ENCODE measurements at regions not wholly inside any gene's neighbourhood (a gene's known extent, or its start where the extent isn't known, plus 50 kb on each side); places are given as distances from the start of the nearest gene placed in this dataset.

DNA sequence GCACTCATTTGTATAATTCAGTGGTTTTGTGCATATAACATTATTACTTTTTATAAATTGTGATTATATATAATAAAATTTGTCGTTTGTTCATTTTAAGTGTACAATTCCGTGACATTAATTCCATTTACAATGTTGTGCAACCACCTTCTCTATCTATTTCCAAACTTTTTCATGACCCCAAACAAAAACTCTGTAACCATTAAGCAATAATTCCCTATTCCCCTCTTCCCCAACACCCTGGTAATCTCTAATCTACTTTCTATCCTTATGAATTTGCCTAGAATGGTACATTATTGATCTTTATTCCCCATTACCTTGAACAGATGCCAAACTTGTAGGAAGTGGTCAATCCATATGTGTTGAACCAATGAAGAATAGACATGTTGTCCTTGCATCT lies 61.3 kb upstream of the SMIM36 start:
- no peaks in the 10 kb centered on the region for H3K9me3 ChIP-seq (ENCODE audit: low read length)
- TF ChIP-seq, protein P1, sequence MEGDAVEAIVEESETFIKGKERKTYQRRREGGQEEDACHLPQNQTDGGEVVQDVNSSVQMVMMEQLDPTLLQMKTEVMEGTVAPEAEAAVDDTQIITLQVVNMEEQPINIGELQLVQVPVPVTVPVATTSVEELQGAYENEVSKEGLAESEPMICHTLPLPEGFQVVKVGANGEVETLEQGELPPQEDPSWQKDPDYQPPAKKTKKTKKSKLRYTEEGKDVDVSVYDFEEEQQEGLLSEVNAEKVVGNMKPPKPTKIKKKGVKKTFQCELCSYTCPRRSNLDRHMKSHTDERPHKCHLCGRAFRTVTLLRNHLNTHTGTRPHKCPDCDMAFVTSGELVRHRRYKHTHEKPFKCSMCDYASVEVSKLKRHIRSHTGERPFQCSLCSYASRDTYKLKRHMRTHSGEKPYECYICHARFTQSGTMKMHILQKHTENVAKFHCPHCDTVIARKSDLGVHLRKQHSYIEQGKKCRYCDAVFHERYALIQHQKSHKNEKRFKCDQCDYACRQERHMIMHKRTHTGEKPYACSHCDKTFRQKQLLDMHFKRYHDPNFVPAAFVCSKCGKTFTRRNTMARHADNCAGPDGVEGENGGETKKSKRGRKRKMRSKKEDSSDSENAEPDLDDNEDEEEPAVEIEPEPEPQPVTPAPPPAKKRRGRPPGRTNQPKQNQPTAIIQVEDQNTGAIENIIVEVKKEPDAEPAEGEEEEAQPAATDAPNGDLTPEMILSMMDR (IDR thresholded peaks at IDR 0.05; ENCODE audit: poor library complexity, severe bottlenecking), result no peak
- no peak for TF ChIP-seq EZH2 (IDR thresholded peaks at IDR 0.05; ENCODE audit: borderline replicate concordance, insufficient read depth, low read length, poor library complexity, severe bottlenecking)
- no peak overlapping the region for H2AFZ ChIP-seq (ENCODE audit: low read depth, low read length)
- no peak overlapping the region for H3K4me3 ChIP-seq (ENCODE audit: low read length)
- no peaks in the 10 kb centered on the region for H3K36me3 ChIP-seq (ENCODE audit: insufficient read depth, low read length)
- no peak overlapping the region for H3K9ac ChIP-seq (ENCODE audit: low read length)
- no peak overlapping the region for H3K27ac ChIP-seq (ENCODE audit: low read length)
- no peaks in the 10 kb centered on the region for H3K9me2 ChIP-seq (ENCODE audit: insufficient read depth, low read length)
- H4K20me1 ChIP-seq (ENCODE audit: insufficient read depth), result no peaks in the 10 kb centered on the region
- H3K4me2 ChIP-seq (ENCODE audit: low read length), result no peak overlapping the region
- no peaks in the 10 kb centered on the region for H3K79me2 ChIP-seq (replicated peaks; ENCODE audit: insufficient read depth, low read length)
- no peaks in the 10 kb centered on the region for H3F3A ChIP-seq (ENCODE audit: insufficient read depth, low read length, poor library complexity, severe bottlenecking)
- no peaks in the 10 kb centered on the region for H3K27me3 ChIP-seq (ENCODE audit: insufficient read depth, low read depth, low read length)

DNA sequence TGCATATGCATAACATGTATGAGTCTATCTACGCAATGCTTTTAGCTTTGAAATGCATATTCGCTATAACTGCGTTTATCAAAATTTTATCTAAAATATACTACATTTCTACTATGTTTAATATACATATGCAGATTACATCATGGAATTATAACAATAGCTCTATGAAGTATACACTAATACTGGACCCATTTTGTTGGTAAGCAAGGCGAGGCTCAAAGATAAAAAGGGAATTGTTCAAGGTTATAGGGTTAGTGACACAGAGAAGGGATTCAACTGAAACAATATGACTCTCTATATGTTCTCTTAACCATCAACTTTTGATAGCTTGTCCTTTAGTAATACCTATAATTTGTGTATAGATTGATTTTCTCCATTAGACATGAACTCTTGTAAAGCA lies 60.9 kb upstream of the SMIM36 start:
- Histone ChIP-seq H3K9me2 (ENCODE audit: insufficient read depth, low read length) (no peaks in the 10 kb centered on the region), H3K27me3 (ENCODE audit: insufficient read depth, low read depth, low read length) (no peaks in the 10 kb centered on the region), H2AFZ (ENCODE audit: low read depth, low read length) (no peak overlapping the region), H3K27ac (ENCODE audit: low read length) (no peak overlapping the region), H3K4me3 (ENCODE audit: low read length) (no peak overlapping the region), H3K9me3 (ENCODE audit: low read length) (no peaks in the 10 kb centered on the region), H3K9ac (ENCODE audit: low read length) (no peak overlapping the region), H4K20me1 (ENCODE audit: insufficient read depth) (no peaks in the 10 kb centered on the region), H3F3A (ENCODE audit: insufficient read depth, low read length, poor library complexity, severe bottlenecking) (no peaks in the 10 kb centered on the region), H3K36me3 (ENCODE audit: insufficient read depth, low read length) (no peaks in the 10 kb centered on the region), H3K79me2 (replicated peaks; ENCODE audit: insufficient read depth, low read length) (no peaks in the 10 kb centered on the region), H3K4me2 (ENCODE audit: low read length) (no peak overlapping the region)
- no peak for TF ChIP-seq EZH2 (IDR thresholded peaks at IDR 0.05; ENCODE audit: borderline replicate concordance, insufficient read depth, low read length, poor library complexity, severe bottlenecking)
- no peak for TF ChIP-seq RAD21 (conservative IDR thresholded peaks at IDR 0.05)
- TF ChIP-seq, protein P2, sequence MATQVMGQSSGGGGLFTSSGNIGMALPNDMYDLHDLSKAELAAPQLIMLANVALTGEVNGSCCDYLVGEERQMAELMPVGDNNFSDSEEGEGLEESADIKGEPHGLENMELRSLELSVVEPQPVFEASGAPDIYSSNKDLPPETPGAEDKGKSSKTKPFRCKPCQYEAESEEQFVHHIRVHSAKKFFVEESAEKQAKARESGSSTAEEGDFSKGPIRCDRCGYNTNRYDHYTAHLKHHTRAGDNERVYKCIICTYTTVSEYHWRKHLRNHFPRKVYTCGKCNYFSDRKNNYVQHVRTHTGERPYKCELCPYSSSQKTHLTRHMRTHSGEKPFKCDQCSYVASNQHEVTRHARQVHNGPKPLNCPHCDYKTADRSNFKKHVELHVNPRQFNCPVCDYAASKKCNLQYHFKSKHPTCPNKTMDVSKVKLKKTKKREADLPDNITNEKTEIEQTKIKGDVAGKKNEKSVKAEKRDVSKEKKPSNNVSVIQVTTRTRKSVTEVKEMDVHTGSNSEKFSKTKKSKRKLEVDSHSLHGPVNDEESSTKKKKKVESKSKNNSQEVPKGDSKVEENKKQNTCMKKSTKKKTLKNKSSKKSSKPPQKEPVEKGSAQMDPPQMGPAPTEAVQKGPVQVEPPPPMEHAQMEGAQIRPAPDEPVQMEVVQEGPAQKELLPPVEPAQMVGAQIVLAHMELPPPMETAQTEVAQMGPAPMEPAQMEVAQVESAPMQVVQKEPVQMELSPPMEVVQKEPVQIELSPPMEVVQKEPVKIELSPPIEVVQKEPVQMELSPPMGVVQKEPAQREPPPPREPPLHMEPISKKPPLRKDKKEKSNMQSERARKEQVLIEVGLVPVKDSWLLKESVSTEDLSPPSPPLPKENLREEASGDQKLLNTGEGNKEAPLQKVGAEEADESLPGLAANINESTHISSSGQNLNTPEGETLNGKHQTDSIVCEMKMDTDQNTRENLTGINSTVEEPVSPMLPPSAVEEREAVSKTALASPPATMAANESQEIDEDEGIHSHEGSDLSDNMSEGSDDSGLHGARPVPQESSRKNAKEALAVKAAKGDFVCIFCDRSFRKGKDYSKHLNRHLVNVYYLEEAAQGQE (IDR thresholded peaks at IDR 0.05; ENCODE audit: borderline replicate concordance), result no peak
- no peak for TF ChIP-seq EP300 (conservative IDR thresholded peaks at IDR 0.05; ENCODE audit: poor library complexity, severe bottlenecking)
- no peak for TF ChIP-seq POLR2AphosphoS5 (IDR thresholded peaks at IDR 0.05)
- no peak for TF ChIP-seq SMC3 (conservative IDR thresholded peaks at IDR 0.05; ENCODE audit: poor library complexity)
- TF ChIP-seq, protein P1 (IDR thresholded peaks at IDR 0.05; ENCODE audit: poor library complexity, severe bottlenecking), result no peak
- TF ChIP-seq MXI1 (conservative IDR thresholded peaks at IDR 0.05; ENCODE audit: poor library complexity, severe bottlenecking), result no peak
- TF ChIP-seq TAF1 (IDR thresholded peaks at IDR 0.05; ENCODE audit: low read depth), result no peak

Data from neural cell (in vitro differentiated cells).